HG03103 (cell line): ENCODE measurements at regions not wholly inside any gene's neighbourhood (a gene's known extent, or its start where the extent isn't known, plus 50 kb on each side); places are given as distances from the start of the nearest gene placed in this dataset.
"Not testable (repeated sequence)": the region's sequence is repeated elsewhere in the genome, so short reads cannot be mapped to it uniquely, and the experiment has no call there.

Experiments used
- ATAC-seq: cut with Tn5 transposase; IDR thresholded peaks from one replicate; pipeline ENCODE4 v1.9.1; 2021; ENCODE audit warnings: low read depth; ENCODE audit not compliant: unreplicated experiment

GRCh38 chr9:75529463-75529862, 361.0 kb upstream of the PCSK5 start:
- ATAC-seq: no peak

- ATAC-seq: no peak
Measured at GRCh38 chr9:75531588-75531987, 358.9 kb upstream of the PCSK5 start.

GRCh38 chr9:75532233-75533050, 358.0 kb upstream of the PCSK5 start:
- no peak for ATAC-seq

- ATAC-seq: no peak
Measured at GRCh38 chr9:75539523-75539922, 350.9 kb upstream of the PCSK5 start.

- ATAC-seq: no peak
Measured at GRCh38 chr9:75540185-75540584, 350.3 kb upstream of the PCSK5 start.

GRCh38 chr9:75541734-75542133, 348.7 kb upstream of the PCSK5 start:
- ATAC-seq: no peak

GRCh38 chr9:75544815-75545214, 345.7 kb upstream of the PCSK5 start:
- no peak for ATAC-seq

- ATAC-seq: no peak
Measured at GRCh38 chr9:75545287-75545686, 345.2 kb upstream of the PCSK5 start.

- ATAC-seq: no peak
Measured at GRCh38 chr9:75548871-75549270, 341.6 kb upstream of the PCSK5 start.

GRCh38 chr9:75551861-75552260, 338.6 kb upstream of the PCSK5 start:
- ATAC-seq: no peak

GRCh38 chr9:75552941-75553340, 337.5 kb upstream of the PCSK5 start:
- no peak for ATAC-seq

- not testable (repeated sequence) for ATAC-seq
Measured at GRCh38 chr9:75566813-75567212, 323.7 kb upstream of the PCSK5 start.

GRCh38 chr9:75570538-75570937, 319.9 kb upstream of the PCSK5 start:
- ATAC-seq: no peak

- no peak for ATAC-seq
Measured at GRCh38 chr9:75574569-75574968, 315.9 kb upstream of the PCSK5 start.

- no peak for ATAC-seq
Measured at GRCh38 chr9:75582870-75583269, 307.6 kb upstream of the PCSK5 start.

- no peak for ATAC-seq
Measured at GRCh38 chr9:75588808-75589207, 301.7 kb upstream of the PCSK5 start.

- no peak for ATAC-seq
Measured at GRCh38 chr9:75589497-75589896, 301.0 kb upstream of the PCSK5 start.

GRCh38 chr9:75591972-75592371, 298.5 kb upstream of the PCSK5 start:
- no peak for ATAC-seq

GRCh38 chr9:75592586-75592985, 297.9 kb upstream of the PCSK5 start:
- no peak for ATAC-seq

- ATAC-seq: no peak
Measured at GRCh38 chr9:75593920-75594319, 296.6 kb upstream of the PCSK5 start.

- no peak for ATAC-seq
Measured at GRCh38 chr9:75599126-75599525, 291.3 kb upstream of the PCSK5 start.

- no peak for ATAC-seq
Measured at GRCh38 chr9:75601280-75601679, 289.2 kb upstream of the PCSK5 start.

- no peak for ATAC-seq
Measured at GRCh38 chr9:75602060-75602459, 288.4 kb upstream of the PCSK5 start.
